ENCODE measurements at regions not wholly inside any gene's neighbourhood (a gene's known extent, or its start where the extent isn't known, plus 50 kb on each side); places are given as distances from the start of the nearest gene placed in this dataset.

GRCh38 chr2:105606081-105606480, 138.6 kb upstream of the NCK2 start:
- TF ChIP-seq, protein P1, sequence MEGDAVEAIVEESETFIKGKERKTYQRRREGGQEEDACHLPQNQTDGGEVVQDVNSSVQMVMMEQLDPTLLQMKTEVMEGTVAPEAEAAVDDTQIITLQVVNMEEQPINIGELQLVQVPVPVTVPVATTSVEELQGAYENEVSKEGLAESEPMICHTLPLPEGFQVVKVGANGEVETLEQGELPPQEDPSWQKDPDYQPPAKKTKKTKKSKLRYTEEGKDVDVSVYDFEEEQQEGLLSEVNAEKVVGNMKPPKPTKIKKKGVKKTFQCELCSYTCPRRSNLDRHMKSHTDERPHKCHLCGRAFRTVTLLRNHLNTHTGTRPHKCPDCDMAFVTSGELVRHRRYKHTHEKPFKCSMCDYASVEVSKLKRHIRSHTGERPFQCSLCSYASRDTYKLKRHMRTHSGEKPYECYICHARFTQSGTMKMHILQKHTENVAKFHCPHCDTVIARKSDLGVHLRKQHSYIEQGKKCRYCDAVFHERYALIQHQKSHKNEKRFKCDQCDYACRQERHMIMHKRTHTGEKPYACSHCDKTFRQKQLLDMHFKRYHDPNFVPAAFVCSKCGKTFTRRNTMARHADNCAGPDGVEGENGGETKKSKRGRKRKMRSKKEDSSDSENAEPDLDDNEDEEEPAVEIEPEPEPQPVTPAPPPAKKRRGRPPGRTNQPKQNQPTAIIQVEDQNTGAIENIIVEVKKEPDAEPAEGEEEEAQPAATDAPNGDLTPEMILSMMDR (IDR thresholded peaks at IDR 0.05), result no peak
- TF ChIP-seq POLR2A (IDR thresholded peaks at IDR 0.05) (no peak), EP300 (IDR thresholded peaks at IDR 0.05) (no peak)
